Upper lobe of right lung (tissue), 1 donor: ENCODE measurements at regions not wholly inside any gene's neighbourhood (a gene's known extent, or its start where the extent isn't known, plus 50 kb on each side); places are given as distances from the start of the nearest gene placed in this dataset.

Experiments used
- ATAC-seq: fragments of 200-7000 bp; cut with Tn5 transposase; one replicate; pipeline ENCODE4 v1.9.1; 2020; ENCODE audit warnings: mild to moderate bottlenecking, moderate library complexity
- DNase-seq: peaks from one replicate; pipeline ENCODE4 v3.0.0-alpha.2; 2020
- H3K27ac ChIP-seq: fragments of 200-600 bp; one replicate; pipeline ENCODE4 v1.8.0; 2022
- H3K27me3 ChIP-seq: fragments of 200-600 bp; one replicate; pipeline ENCODE4 v1.8.0; 2022; ENCODE audit warnings: mild to moderate bottlenecking
- H3K36me3 ChIP-seq: fragments of 200-600 bp; one replicate; pipeline ENCODE4 v1.8.0; 2022
- H3K4me1 ChIP-seq: fragments of 200-600 bp; one replicate; pipeline ENCODE4 v1.8.0; 2022
- H3K4me3 ChIP-seq: fragments of 200-600 bp; one replicate; pipeline ENCODE4 v1.8.0; 2022; ENCODE audit warnings: mild to moderate bottlenecking
- H3K9me3 ChIP-seq: fragments of 200-600 bp; one replicate; pipeline ENCODE4 v1.8.0; 2022
- CTCF ChIP-seq: fragments of 200-600 bp; IDR thresholded peaks from one replicate; pipeline ENCODE4 v1.8.0; 2022; ENCODE audit warnings: antibody characterized with exemption
- intact Hi-C: fragments of 100-400 bp; cut with DNase I; formaldehyde crosslinking; loops from one replicate; pipeline ENCODE4 v1.11.0; 2022
- donor health status: DM: no; HTN: yes; CAD: no; lungs with severe emphysema.

GRCh38 chr20:57888591-57888990 is 178.8 kb upstream of the PMEPA1 start:
- no peak for DNase-seq
- Histone ChIP-seq H3K27ac (no peak overlapping the region), H3K27me3 (no peaks in the 10 kb centered on the region), H3K4me1 (no peaks in the 10 kb centered on the region), H3K4me3 (no peak overlapping the region), H3K9me3 (no peaks in the 10 kb centered on the region), H3K36me3 (no peaks in the 10 kb centered on the region)
- intact Hi-C loops, result no loop called here
- no peak for TF ChIP-seq CTCF
- ATAC-seq, result no peak

- H3K36me3 ChIP-seq, result no peaks in the 10 kb centered on the region
- H3K27me3 ChIP-seq, result no peaks in the 10 kb centered on the region
- no peak for TF ChIP-seq CTCF
- intact Hi-C loops, result no loop called here
- no peak overlapping the region for H3K27ac ChIP-seq
- H3K4me3 ChIP-seq, result no peak overlapping the region
- no peaks in the 10 kb centered on the region for H3K4me1 ChIP-seq
- H3K9me3 ChIP-seq, result no peaks in the 10 kb centered on the region
- ATAC-seq (no peak), DNase-seq (no peak)
Observed at GRCh38 chr20:57884956-57885355, 175.1 kb upstream of the PMEPA1 start.

GRCh38 chr20:57883761-57884160 is 173.9 kb upstream of the PMEPA1 start:
- no peak overlapping the region for H3K4me3 ChIP-seq
- no peaks in the 10 kb centered on the region for H3K27me3 ChIP-seq
- H3K36me3 ChIP-seq, result no peaks in the 10 kb centered on the region
- no peak for TF ChIP-seq CTCF
- intact Hi-C loops, result no loop called here
- no peaks in the 10 kb centered on the region for H3K9me3 ChIP-seq
- no peak for DNase-seq
- no peaks in the 10 kb centered on the region for H3K4me1 ChIP-seq
- no peak for ATAC-seq
- no peak overlapping the region for H3K27ac ChIP-seq

GRCh38 chr20:57883224-57883623 is 173.4 kb upstream of the PMEPA1 start:
- intact Hi-C loops, result no loop called here
- Histone ChIP-seq H3K4me3 (no peak overlapping the region), H3K27me3 (no peaks in the 10 kb centered on the region), H3K27ac (no peak overlapping the region), H3K36me3 (no peaks in the 10 kb centered on the region), H3K4me1 (no peaks in the 10 kb centered on the region), H3K9me3 (no peaks in the 10 kb centered on the region)
- no peak for ATAC-seq
- no peak for TF ChIP-seq CTCF
- DNase-seq, result no peak

- no peak overlapping the region for H3K4me3 ChIP-seq
- no peaks in the 10 kb centered on the region for H3K36me3 ChIP-seq
- DNase-seq, result no peak
- no peaks in the 10 kb centered on the region for H3K27me3 ChIP-seq
- ATAC-seq, result no peak
- H3K27ac ChIP-seq, result no peak overlapping the region
- intact Hi-C loops, result no loop called here
- no peaks in the 10 kb centered on the region for H3K4me1 ChIP-seq
- H3K9me3 ChIP-seq, result no peaks in the 10 kb centered on the region
- no peak for TF ChIP-seq CTCF
Observed at GRCh38 chr20:57882451-57883161, 172.8 kb upstream of the PMEPA1 start.
